Activated T-helper 2 cell treated with anti-CD3 and anti-CD28 coated beads, Interferon-gamma antibody, Interleukin-2, Interleukin-4, amounts not matched to agents 10 μg/mL and 5 μg/mL and 100 μg/mL, durations not matched to agents 14 hours and 24 hours and 36 hours (primary cell): ENCODE measurements at regions not wholly inside any gene's neighbourhood (a gene's known extent, or its start where the extent isn't known, plus 50 kb on each side); places are given as distances from the start of the nearest gene placed in this dataset.
"Not testable (repeated sequence)": the region's sequence is repeated elsewhere in the genome, so short reads cannot be mapped to it uniquely, and the experiment has no call there.

Experiments used
- DNase-seq: peaks from one replicate; pipeline ENCODE4 v3.0.0; 2021; ENCODE audit warnings: low spot score
- H3K27ac Mint-ChIP-seq: one replicate; pipeline ENCODE4 v1.8.0; 2021; ENCODE audit warnings: mixed read lengths
- H3K27me3 Mint-ChIP-seq: one replicate; pipeline ENCODE4 v1.8.0; 2021; ENCODE audit warnings: low read depth, mixed read lengths
- H3K36me3 Mint-ChIP-seq: one replicate; pipeline ENCODE4 v1.8.0; 2021; ENCODE audit warnings: low read depth, mixed read lengths
- H3K4me1 Mint-ChIP-seq: one replicate; pipeline ENCODE4 v1.8.0; 2021; ENCODE audit warnings: low read depth, mixed read lengths
- H3K4me3 Mint-ChIP-seq: one replicate; pipeline ENCODE4 v1.8.0; 2021; ENCODE audit warnings: low read depth, mild to moderate bottlenecking, moderate library complexity, mixed read lengths
- H3K9me3 Mint-ChIP-seq: one replicate; pipeline ENCODE4 v1.8.0; 2021; ENCODE audit warnings: mixed read lengths
- intact Hi-C: fragments of 100-400 bp; cut with micrococcal nuclease; formaldehyde crosslinking; loops from one replicate; pipeline ENCODE4 v1.15.1; 2023

DNA sequence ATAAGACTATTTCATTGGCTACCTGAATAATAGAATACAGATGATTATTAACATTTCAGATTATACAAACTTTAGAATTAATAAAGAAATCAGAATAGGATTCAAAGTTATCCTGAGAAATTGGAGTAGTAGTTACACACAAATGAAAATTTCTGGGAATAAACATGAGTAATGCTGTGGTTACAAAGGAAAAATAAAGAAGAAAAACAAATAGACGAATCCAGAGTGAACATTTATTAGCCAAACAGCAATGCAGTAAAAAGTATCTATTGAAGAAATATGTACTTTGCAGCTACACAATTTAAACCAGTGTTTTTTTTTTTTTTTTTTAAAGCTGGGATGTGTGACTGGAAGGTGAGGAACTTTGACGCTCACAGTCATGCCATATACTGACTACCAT, 1159.2 kb downstream of the TUSC7 start:
- Mint-ChIP-seq H3K36me3 (no peaks in the 10 kb centered on the region), H3K27ac (no peak overlapping the region), H3K4me3 (no peak overlapping the region), H3K27me3 (no peaks in the 10 kb centered on the region), H3K9me3 (peaks cover 5% of the 10 kb centered on the region), H3K4me1 (no peaks in the 10 kb centered on the region)
- DNase-seq = no peak
- intact Hi-C loops = no loop called here

DNA sequence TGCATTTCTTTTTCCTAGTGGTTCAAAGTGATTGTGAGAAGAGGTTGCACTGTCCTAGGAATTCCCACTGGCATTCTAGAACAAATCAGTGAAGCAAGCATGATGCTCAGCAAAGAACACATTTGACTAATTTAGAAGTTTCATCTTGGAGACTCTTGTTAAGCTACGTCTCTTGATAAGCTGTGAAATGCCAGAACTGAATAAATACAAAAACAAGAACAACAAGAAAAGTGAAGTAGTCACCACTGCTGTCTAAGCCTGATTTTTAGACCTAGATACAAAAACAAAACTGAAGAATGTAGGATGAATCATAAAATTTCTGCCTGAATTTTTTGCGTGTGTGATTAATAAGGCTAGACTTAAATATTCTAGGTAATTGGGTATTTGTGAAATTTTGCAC, 1162.4 kb downstream of the TUSC7 start:
- no peaks in the 10 kb centered on the region for H3K36me3 Mint-ChIP-seq
- DNase-seq = no peak
- H3K27me3 Mint-ChIP-seq = no peaks in the 10 kb centered on the region
- no peak overlapping the region for H3K27ac Mint-ChIP-seq
- H3K9me3 Mint-ChIP-seq = peaks cover 11% of the 10 kb centered on the region
- H3K4me1 Mint-ChIP-seq = no peaks in the 10 kb centered on the region
- H3K4me3 Mint-ChIP-seq = no peak overlapping the region
- intact Hi-C loops = no loop called here

DNA sequence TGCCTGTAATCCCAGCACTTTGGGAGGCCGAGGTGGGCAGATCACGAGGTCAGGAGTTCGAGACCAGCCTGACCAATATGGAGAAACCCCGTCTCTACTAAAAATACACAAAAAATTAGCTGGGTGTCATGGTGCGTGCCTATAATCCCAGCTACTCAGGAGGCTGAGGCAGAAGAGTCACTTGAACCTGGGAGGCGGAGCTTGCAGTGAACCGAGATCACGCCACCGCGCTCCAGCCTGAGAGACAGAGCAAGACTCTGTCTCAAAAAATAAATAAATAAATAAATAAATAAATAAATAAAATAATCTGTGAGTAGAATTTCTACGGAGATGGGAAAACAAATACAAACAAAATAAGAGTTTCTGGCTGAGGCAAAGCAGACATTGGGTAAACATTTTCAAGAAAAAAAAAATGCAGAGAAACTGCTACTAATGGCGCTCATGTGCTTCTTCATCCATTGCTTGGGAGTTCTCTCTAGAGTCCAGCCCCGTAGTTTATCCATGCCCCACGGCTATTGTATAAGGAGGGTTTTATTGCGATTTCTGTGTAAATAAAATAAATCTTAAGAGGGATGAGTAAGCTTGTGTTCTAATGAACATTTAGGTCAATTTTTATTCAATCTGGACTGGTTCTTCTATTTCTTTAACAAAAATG, 1161.9 kb downstream of the IGSF11 start:
- H3K27me3 Mint-ChIP-seq, H3K27ac Mint-ChIP-seq, H3K36me3 Mint-ChIP-seq, DNase-seq, intact Hi-C loops, H3K4me1 Mint-ChIP-seq, H3K4me3 Mint-ChIP-seq: not testable (repeated sequence)
- H3K9me3 Mint-ChIP-seq = peaks cover 11% of the 10 kb centered on the region

DNA sequence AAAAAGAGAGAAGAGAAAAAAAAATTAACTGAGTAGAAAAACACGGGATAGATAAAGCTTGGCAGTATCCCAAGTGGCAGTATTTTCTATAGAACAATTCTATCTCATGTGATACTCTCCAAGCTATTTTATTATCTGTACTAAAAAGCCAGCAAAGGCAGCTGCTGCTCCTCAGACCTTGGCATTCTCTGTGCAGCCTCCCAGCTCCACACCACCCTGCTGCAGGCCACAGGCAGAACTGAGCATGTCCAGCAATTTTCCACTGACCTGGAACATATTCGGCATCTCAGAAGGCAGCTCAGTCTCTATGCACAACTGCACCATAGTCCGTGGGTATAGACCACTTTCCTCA, 1161.4 kb downstream of the IGSF11 start:
- no peak for DNase-seq
- Mint-ChIP-seq H3K36me3 (no peaks in the 10 kb centered on the region), H3K27me3 (no peaks in the 10 kb centered on the region), H3K27ac (no peak overlapping the region), H3K4me3 (no peak overlapping the region), H3K4me1 (no peaks in the 10 kb centered on the region), H3K9me3 (peaks cover 11% of the 10 kb centered on the region)
- intact Hi-C loops = no loop called here

DNA sequence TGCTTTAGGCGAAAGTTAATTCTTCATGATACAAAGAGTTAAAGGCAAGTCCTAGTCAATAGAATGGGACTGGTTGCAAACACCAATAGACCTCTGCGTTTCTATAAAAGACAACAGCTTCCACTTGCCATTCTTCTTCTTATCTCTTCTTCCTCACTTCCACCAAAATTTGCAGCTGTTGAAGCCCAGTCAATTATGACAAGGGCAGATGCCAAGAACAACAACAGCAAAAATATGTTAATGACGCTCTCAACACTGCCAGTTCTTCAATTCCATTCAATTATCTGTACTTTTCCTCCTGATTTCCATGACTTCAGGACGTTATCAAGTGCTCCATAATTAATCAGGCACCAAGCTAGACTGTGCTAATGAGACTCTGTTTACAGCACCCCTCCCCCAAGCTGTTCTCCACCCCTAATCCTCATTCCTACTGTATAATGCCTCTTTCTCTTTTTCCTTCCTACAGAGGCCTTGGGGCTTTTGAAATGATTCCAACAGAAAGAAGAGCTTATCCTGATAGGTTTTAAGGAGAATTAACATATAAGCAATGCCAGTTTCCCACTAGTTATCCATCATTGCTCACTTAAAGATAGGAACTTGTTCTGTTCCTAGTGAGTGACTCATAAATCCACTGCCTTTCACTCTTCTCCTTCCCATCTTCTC, 1160.5 kb downstream of the IGSF11 start:
- H3K9me3 Mint-ChIP-seq = peaks cover 11% of the 10 kb centered on the region
- intact Hi-C loops = no loop called here
- no peaks in the 10 kb centered on the region for H3K27me3 Mint-ChIP-seq
- H3K27ac Mint-ChIP-seq = no peak overlapping the region
- DNase-seq = no peak
- no peaks in the 10 kb centered on the region for H3K36me3 Mint-ChIP-seq
- H3K4me1 Mint-ChIP-seq = no peaks in the 10 kb centered on the region
- H3K4me3 Mint-ChIP-seq = no peak overlapping the region

DNA sequence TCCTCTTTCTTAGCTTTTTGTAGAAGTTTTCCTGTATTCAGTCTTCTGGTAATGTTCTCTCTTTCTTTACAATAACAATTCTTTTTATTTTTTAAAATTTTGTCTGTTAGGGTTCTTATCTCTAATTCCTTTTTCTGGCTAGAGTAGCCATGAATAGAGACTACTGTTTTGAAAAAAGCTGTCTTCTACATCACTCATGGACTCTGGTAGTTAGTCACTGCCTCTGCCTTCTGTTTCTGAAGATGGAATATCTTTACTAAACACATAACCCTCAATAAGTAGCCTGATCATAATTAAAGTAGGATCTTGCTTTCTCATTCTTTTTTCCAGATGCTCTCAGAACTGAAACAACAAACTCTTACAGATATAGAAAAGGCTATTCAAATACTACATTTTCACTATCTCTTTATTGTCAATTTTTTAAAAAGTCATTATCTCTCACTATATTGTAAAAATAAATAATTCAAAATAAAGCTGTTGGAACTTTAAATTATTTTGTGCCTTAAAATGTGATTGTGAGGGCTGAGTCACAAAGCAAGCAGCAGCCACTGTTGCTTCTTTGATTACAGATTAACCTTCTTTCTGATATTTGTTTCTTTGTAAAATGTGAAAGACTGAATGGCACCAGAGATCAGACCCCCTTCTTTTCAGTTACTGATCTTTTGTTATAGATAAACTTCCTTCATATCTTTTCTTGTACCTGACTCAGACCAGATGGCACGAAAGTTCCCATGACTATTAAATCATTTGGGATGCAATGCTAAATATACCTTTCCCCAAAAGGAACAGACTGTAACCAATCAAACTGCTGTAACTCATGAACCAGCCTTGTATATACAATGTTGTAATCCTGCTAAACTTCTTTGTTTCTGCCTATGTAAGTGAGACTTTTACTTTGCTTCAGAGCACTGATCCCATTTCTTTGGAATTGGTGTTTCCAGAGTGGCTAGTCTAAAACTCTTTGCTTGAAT, 1159.5 kb downstream of the IGSF11 start:
- H3K4me1 Mint-ChIP-seq = no peaks in the 10 kb centered on the region
- H3K27ac Mint-ChIP-seq = no peak overlapping the region
- intact Hi-C loops = no loop called here
- DNase-seq = no peak
- H3K9me3 Mint-ChIP-seq = peaks cover 11% of the 10 kb centered on the region
- no peak overlapping the region for H3K4me3 Mint-ChIP-seq
- no peaks in the 10 kb centered on the region for H3K27me3 Mint-ChIP-seq
- no peaks in the 10 kb centered on the region for H3K36me3 Mint-ChIP-seq

DNA sequence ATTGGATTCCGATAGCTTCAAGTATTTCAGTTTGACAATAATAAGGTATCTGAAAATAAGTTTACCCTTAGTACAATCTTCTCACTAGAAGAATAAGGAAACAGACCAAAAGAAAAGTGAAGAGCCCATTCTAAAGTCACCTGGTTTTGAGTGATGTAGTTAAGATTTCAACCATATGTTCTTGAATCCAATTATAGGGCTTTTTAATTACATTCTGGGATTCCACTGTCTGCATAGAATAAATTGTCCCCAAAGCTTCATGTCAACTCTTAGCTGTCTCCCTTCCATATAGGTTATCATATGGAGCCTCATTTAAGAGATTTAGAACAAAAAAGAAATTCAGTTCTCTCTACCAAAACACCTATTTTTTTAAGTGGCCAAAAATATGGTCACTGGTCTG, 1158.8 kb downstream of the IGSF11 start:
- Mint-ChIP-seq H3K36me3 (no peaks in the 10 kb centered on the region), H3K27me3 (no peaks in the 10 kb centered on the region), H3K27ac (no peak overlapping the region), H3K4me1 (no peaks in the 10 kb centered on the region), H3K9me3 (peaks cover 15% of the 10 kb centered on the region), H3K4me3 (no peak overlapping the region)
- intact Hi-C loops = no loop called here
- no peak for DNase-seq

DNA sequence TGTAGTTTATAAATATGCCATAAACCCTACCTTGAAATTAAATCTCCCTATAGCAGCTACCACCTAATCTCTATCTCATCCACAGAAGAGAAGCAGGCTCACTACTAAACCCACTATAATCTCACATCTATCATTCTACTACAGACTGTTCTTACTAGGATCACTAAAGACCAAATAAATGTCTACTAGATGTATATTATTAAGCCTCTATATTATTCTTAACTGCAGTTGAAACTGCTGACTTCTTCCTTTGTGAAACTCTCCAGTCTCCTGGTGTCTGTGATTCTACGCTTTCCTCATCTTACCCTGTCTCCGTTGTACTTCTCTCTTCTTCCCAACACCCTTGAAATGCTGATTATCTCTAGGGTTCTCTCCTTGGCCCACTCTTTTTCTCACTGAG, 1154.0 kb downstream of the IGSF11 start:
- Mint-ChIP-seq H3K27ac (no peak overlapping the region), H3K4me1 (no peaks in the 10 kb centered on the region), H3K27me3 (no peaks in the 10 kb centered on the region), H3K4me3 (no peak overlapping the region), H3K9me3 (peaks cover 11% of the 10 kb centered on the region), H3K36me3 (no peaks in the 10 kb centered on the region)
- intact Hi-C loops = no loop called here
- DNase-seq = no peak

DNA sequence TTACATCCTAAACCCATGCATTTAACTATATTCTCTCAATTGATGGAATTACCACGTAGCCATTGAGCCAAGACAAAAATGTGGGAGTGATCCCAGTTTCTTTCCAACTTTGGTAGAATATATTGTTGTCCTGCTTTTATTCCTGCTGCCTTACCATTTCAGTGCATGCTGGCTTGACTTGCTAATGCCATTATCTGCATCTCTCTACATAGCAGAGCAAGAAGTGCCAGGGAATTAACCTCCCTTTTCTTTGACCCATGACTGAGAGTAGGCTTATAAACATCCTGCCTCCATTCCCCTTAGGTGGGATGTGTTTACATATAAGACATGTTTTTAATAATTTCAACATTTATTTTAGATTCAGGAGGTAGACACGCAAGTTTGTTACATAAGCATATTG, 1153.4 kb downstream of the IGSF11 start:
- H3K27me3 Mint-ChIP-seq = no peaks in the 10 kb centered on the region
- DNase-seq = no peak
- H3K4me3 Mint-ChIP-seq = no peak overlapping the region
- no peaks in the 10 kb centered on the region for H3K36me3 Mint-ChIP-seq
- no peaks in the 10 kb centered on the region for H3K4me1 Mint-ChIP-seq
- H3K9me3 Mint-ChIP-seq = peaks cover 11% of the 10 kb centered on the region
- intact Hi-C loops = no loop called here
- no peak overlapping the region for H3K27ac Mint-ChIP-seq

DNA sequence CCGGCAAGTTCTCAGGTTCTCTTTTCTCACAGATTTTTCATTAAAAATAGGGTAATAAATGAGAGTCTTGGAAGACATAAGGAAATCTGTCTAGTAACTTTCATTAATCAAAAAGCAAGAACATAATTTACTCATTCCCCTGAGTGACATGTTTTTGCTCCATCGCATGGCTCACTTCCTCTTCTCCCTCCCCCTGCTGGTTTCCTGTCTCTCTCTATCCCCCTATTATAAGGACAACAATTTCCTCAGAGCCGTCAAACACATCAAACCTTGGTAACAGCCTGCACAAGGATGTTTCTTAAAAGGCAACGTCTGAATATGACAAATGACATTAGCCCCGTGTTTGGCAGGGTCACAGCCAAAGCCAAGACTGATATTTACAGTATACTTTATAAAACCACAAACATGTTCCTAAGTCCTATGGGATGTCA, 1149.6 kb downstream of the IGSF11 start:
- Mint-ChIP-seq H3K4me1 (no peaks in the 10 kb centered on the region), H3K27ac (no peak overlapping the region), H3K4me3 (no peak overlapping the region), H3K27me3 (no peaks in the 10 kb centered on the region), H3K36me3 (no peaks in the 10 kb centered on the region), H3K9me3 (peaks cover 11% of the 10 kb centered on the region)
- no peak for DNase-seq
- intact Hi-C loops = no loop called here

DNA sequence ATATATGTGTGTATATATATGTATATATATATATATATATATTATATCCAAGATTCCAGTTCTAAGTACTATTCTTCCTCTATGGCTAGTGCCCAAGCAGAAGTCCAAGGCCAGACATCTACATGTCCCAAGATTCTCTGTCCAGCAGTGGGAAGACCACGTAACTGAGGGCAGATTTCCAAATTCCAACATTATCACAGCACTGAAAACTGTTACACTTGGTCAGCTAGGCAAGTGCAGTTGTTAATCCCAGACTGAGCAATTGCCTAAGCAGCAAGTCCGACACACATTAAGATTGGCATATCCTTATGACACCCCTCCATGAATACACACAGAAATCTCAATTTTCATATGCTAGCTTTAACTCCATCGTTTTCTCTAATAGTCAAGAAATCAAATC, 1148.5 kb downstream of the IGSF11 start:
- H3K36me3 Mint-ChIP-seq = no peaks in the 10 kb centered on the region
- no peak overlapping the region for H3K27ac Mint-ChIP-seq
- no peaks in the 10 kb centered on the region for H3K4me1 Mint-ChIP-seq
- no peak for DNase-seq
- H3K9me3 Mint-ChIP-seq = peaks cover 7% of the 10 kb centered on the region
- no peak overlapping the region for H3K4me3 Mint-ChIP-seq
- intact Hi-C loops = no loop called here
- H3K27me3 Mint-ChIP-seq = no peaks in the 10 kb centered on the region

DNA sequence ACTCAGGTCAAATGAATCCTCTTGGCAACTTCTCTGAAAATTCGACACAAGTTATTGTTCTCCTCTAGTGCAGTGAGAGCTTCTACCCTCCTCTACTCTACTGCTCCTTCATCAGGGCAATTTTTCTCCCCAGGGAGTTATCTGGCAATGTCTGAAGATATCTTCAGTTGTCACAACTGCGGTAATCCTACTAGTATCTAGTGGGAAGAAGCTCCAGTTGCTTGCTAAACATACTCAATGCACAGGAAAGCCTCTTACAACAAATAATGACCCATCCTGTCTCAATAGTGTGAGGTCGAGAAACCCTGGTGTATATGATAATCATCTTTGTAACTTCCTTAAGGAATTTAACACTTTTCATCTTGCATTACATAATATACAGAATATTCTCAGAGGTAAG, 1147.6 kb downstream of the IGSF11 start:
- Mint-ChIP-seq H3K4me3 (no peak overlapping the region), H3K4me1 (no peaks in the 10 kb centered on the region), H3K27ac (no peak overlapping the region), H3K36me3 (no peaks in the 10 kb centered on the region), H3K9me3 (peaks cover 3% of the 10 kb centered on the region), H3K27me3 (no peaks in the 10 kb centered on the region)
- no peak for DNase-seq
- intact Hi-C loops = no loop called here

DNA sequence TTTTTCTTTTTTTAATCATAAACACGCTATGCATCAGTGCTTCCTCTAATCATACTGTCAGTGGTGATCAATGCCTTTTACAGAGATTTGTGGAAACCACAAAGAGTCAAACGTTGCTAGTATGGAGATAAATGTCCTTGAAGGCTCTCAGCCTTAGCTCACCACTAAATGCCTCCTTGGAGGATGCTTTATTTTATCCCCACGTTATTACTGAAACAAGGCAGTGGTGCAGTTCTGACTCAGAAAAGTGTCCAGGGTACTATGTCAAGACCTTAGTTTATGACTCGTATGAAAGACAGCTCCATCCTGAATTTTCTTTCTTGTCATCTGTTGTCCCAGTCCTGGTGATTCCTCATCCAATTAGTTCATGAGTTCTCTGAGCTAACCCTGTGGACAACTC, 1146.7 kb downstream of the IGSF11 start:
- Mint-ChIP-seq H3K27ac (no peak overlapping the region), H3K27me3 (no peaks in the 10 kb centered on the region), H3K4me1 (no peaks in the 10 kb centered on the region), H3K9me3 (no peaks in the 10 kb centered on the region), H3K4me3 (no peak overlapping the region), H3K36me3 (no peaks in the 10 kb centered on the region)
- intact Hi-C loops = no loop called here
- DNase-seq = no peak
